ENCODE measurements at regions not wholly inside any gene's neighbourhood (a gene's known extent, or its start where the extent isn't known, plus 50 kb on each side); places are given as distances from the start of the nearest gene placed in this dataset.

GRCh38 chr4:136198358-136198757 lies 1333.9 kb downstream of the PCDH18 start:
- no peaks in the 10 kb centered on the region for H3K27me3 ChIP-seq
- no peaks in the 10 kb centered on the region for H3K9me3 ChIP-seq
- no peaks in the 10 kb centered on the region for H3K4me1 ChIP-seq
- H3K27ac ChIP-seq, result no peak overlapping the region
- ATAC-seq (no peak), DNase-seq (no peak)
- no peak for TF ChIP-seq POLR2A (IDR thresholded peaks at IDR 0.05)
- TF ChIP-seq CTCF (IDR thresholded peaks at IDR 0.05 in 4 of 5, conservative IDR thresholded peaks at IDR 0.05 in 1 of 5), result no peak
- in situ Hi-C loops (cut with MboI; ENCODE audit: low sequenced_read_pairs in 4 of 4) (no loop called here), intact Hi-C loops (cut with DNase I; ENCODE audit: low total_unique reads) (no loop called here)
- no peaks in the 10 kb centered on the region for H3K36me3 ChIP-seq
- no peak overlapping the region for H3K4me3 ChIP-seq

- in situ Hi-C loops (cut with MboI; ENCODE audit: low sequenced_read_pairs in 4 of 4) (no loop called here), intact Hi-C loops (cut with DNase I; ENCODE audit: low total_unique reads) (no loop called here)
- H3K4me1 ChIP-seq, result no peaks in the 10 kb centered on the region
- no peaks in the 10 kb centered on the region for H3K9me3 ChIP-seq
- H3K36me3 ChIP-seq, result no peaks in the 10 kb centered on the region
- ATAC-seq (no peak), DNase-seq (no peak)
- TF ChIP-seq CTCF (IDR thresholded peaks at IDR 0.05 in 4 of 5, conservative IDR thresholded peaks at IDR 0.05 in 1 of 5), result no peak
- TF ChIP-seq POLR2A (IDR thresholded peaks at IDR 0.05), result no peak
- no peak overlapping the region for H3K4me3 ChIP-seq
- H3K27ac ChIP-seq, result no peak overlapping the region
- H3K27me3 ChIP-seq, result no peaks in the 10 kb centered on the region
These were observed 1337.3 kb downstream of the PCDH18 start for GRCh38 chr4:136194962-136195361.

GRCh38 chr4:136186650-136187049 lies 1345.6 kb downstream of the PCDH18 start:
- DNase-seq, result no peak
- in situ Hi-C loops (cut with MboI; ENCODE audit: low sequenced_read_pairs in 4 of 4) (no loop called here), intact Hi-C loops (cut with DNase I; ENCODE audit: low total_unique reads) (no loop called here)
- Histone ChIP-seq H3K27me3 (no peaks in the 10 kb centered on the region), H3K27ac (no peak overlapping the region), H3K4me3 (no peak overlapping the region), H3K4me1 (no peaks in the 10 kb centered on the region), H3K9me3 (no peaks in the 10 kb centered on the region), H3K36me3 (no peaks in the 10 kb centered on the region)
- no peak for TF ChIP-seq CTCF (IDR thresholded peaks at IDR 0.05 in 4 of 5, conservative IDR thresholded peaks at IDR 0.05 in 1 of 5)
- TF ChIP-seq POLR2A (IDR thresholded peaks at IDR 0.05), result no peak
- no peak for ATAC-seq

GRCh38 chr4:136183513-136183912 lies 1348.8 kb downstream of the PCDH18 start:
- H3K4me3 ChIP-seq, result no peak overlapping the region
- in situ Hi-C loops (cut with MboI; ENCODE audit: low sequenced_read_pairs in 4 of 4) (no loop called here), intact Hi-C loops (cut with DNase I; ENCODE audit: low total_unique reads) (no loop called here)
- DNase-seq (no peak), ATAC-seq (no peak)
- H3K36me3 ChIP-seq, result no peaks in the 10 kb centered on the region
- no peak overlapping the region for H3K27ac ChIP-seq
- no peaks in the 10 kb centered on the region for H3K9me3 ChIP-seq
- TF ChIP-seq CTCF (IDR thresholded peaks at IDR 0.05 in 4 of 5, conservative IDR thresholded peaks at IDR 0.05 in 1 of 5), result no peak
- no peak for TF ChIP-seq POLR2A (IDR thresholded peaks at IDR 0.05)
- H3K27me3 ChIP-seq, result no peaks in the 10 kb centered on the region
- no peaks in the 10 kb centered on the region for H3K4me1 ChIP-seq

GRCh38 chr4:136156947-136157346 lies 1375.3 kb downstream of the PCDH18 start:
- no peak for TF ChIP-seq CTCF (IDR thresholded peaks at IDR 0.05 in 4 of 5, conservative IDR thresholded peaks at IDR 0.05 in 1 of 5)
- no peak for TF ChIP-seq POLR2A (IDR thresholded peaks at IDR 0.05)
- no peak for DNase-seq
- no peak overlapping the region for H3K4me3 ChIP-seq
- no peaks in the 10 kb centered on the region for H3K4me1 ChIP-seq
- intact Hi-C loops (cut with DNase I; ENCODE audit: low total_unique reads) (no loop called here), in situ Hi-C loops (cut with MboI; ENCODE audit: low sequenced_read_pairs in 4 of 4) (no loop called here)
- no peak overlapping the region for H3K27ac ChIP-seq
- H3K27me3 ChIP-seq, result no peaks in the 10 kb centered on the region
- ATAC-seq, result no peak
- no peaks in the 10 kb centered on the region for H3K36me3 ChIP-seq
- no peaks in the 10 kb centered on the region for H3K9me3 ChIP-seq
